ENCODE measurements at regions not wholly inside any gene's neighbourhood (a gene's known extent, or its start where the extent isn't known, plus 50 kb on each side); places are given as distances from the start of the nearest gene placed in this dataset.

- Mint-ChIP-seq H3K9me3 (peaks cover 15% of the 10 kb centered on the region), H3K36me3 (ENCODE audit: low read depth) (peaks cover 16% of the 10 kb centered on the region; the same call in 1 of the 2 replicates), H3K27me3 (ENCODE audit: insufficient read depth) (peaks cover 4% of the 10 kb centered on the region; the same call in 1 of the 2 replicates), H3K4me3 (no peak overlapping the region), H3K4me1 (ENCODE audit: low read depth) (peaks cover 5% of the 10 kb centered on the region; the same call in 1 of the 2 replicates), H3K27ac (no peak overlapping the region)
- DNase-seq = no peak
- TF ChIP-seq, protein P1, sequence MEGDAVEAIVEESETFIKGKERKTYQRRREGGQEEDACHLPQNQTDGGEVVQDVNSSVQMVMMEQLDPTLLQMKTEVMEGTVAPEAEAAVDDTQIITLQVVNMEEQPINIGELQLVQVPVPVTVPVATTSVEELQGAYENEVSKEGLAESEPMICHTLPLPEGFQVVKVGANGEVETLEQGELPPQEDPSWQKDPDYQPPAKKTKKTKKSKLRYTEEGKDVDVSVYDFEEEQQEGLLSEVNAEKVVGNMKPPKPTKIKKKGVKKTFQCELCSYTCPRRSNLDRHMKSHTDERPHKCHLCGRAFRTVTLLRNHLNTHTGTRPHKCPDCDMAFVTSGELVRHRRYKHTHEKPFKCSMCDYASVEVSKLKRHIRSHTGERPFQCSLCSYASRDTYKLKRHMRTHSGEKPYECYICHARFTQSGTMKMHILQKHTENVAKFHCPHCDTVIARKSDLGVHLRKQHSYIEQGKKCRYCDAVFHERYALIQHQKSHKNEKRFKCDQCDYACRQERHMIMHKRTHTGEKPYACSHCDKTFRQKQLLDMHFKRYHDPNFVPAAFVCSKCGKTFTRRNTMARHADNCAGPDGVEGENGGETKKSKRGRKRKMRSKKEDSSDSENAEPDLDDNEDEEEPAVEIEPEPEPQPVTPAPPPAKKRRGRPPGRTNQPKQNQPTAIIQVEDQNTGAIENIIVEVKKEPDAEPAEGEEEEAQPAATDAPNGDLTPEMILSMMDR (IDR thresholded peaks at IDR 0.05) = no peak
These were observed 95.5 kb upstream of the IVNS1ABP start for GRCh38 chr1:185412385-185413087.

DNA sequence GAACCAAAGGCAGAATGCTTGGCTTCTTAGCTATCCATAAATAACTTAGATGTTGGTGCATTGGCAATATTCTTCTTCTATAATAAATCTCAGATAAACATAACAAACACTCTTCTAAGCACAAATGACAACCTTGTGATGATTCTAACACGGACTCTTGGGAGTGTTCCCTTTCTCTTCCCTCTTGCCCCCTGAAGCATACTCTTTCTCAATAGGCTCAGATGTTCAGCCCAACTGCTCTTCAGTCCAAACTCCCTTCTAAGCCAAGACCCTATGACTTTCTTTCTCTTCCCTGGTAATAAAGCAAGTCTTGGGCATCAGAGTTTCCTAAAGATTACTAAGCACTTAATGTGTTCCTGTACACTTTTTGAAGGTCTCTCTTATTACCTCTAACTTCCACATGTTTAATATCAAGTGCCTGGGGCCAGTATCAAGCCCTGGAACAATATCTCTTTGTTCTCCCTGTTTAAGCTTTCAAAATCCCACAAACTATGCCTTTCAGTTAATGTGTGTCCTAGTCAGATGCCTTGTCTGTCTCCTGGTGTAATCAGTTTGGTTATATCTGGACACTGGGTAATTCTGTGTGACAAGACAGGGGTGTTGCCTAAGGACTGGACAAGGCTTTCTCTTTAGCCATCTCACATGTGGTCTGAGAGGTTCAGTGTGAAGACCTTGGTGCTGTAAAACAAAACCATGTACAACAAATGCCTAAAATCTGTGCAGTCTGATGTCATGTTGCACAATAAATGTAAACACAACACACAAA, 92.9 kb upstream of the IVNS1ABP start:
- H3K27ac Mint-ChIP-seq = no peak overlapping the region
- TF ChIP-seq, protein P1 (IDR thresholded peaks at IDR 0.05) = no peak
- DNase-seq = no peak
- H3K27me3 Mint-ChIP-seq (ENCODE audit: insufficient read depth) = peaks cover 7% of the 10 kb centered on the region
- peaks cover 16% of the 10 kb centered on the region; the same call in 1 of the 2 replicates for H3K36me3 Mint-ChIP-seq (ENCODE audit: low read depth)
- no peak overlapping the region for H3K4me3 Mint-ChIP-seq
- peaks cover 21% of the 10 kb centered on the region for H3K9me3 Mint-ChIP-seq
- peaks cover 8% of the 10 kb centered on the region for H3K4me1 Mint-ChIP-seq (ENCODE audit: low read depth)

DNA sequence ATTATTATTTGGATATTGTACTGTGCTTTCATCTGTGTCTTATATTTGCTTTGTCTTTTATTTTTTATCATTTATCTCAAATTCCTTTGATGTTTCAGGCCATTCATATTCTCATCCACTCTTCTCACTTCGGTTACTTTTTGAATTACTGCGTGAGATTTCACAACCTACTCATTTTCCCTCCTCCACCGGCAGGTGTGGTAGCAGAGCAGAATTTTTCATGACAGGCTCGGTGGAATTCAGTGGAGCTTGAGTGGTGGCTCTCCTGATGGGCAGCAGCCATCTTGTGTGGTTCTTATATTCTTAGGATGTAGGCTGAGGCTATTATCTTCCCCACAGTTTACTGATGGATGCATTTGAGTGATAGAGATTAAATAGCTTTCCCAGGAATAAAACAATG, 92.3 kb upstream of the IVNS1ABP start:
- TF ChIP-seq, protein P1 (IDR thresholded peaks at IDR 0.05) = no peak
- Mint-ChIP-seq H3K4me1 (ENCODE audit: low read depth) (peaks cover 14% of the 10 kb centered on the region), H3K27ac (no peak overlapping the region), H3K27me3 (ENCODE audit: insufficient read depth) (peaks cover 7% of the 10 kb centered on the region), H3K9me3 (peaks cover 21% of the 10 kb centered on the region), H3K36me3 (ENCODE audit: low read depth) (peaks cover 16% of the 10 kb centered on the region; the same call in 1 of the 2 replicates), H3K4me3 (no peak overlapping the region)
- no peak for DNase-seq

DNA sequence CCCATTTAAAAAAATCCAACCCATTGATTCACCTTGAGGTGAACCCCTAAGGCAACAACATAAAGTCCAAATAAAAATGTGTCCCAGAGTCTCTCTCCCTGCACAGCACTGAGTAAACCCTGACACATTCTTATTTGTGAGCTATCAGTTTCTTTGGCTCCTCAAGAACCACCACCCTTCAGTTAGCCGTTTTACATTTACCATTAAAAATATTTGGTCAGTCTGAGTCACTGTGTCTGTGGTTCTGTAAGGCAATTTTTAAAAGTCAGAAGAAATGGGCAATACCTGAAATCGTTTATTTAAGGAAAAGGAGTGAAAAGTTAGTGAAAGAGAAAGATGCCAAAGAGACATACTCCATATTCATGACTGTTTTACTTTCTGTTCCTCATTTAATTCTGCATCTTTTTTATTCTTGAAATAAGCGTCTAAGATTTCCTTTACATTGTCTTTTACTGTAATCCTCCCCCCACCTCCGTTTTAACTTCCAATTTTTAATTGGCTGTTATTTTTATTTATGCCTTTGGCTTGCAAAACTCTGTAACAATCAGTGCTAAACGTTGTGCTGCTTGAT, 91.7 kb upstream of the IVNS1ABP start:
- peak; percentile 5 for DNase-seq
- peaks cover 17% of the 10 kb centered on the region for H3K4me1 Mint-ChIP-seq (ENCODE audit: low read depth)
- TF ChIP-seq, protein P1 (IDR thresholded peaks at IDR 0.05) = no peak
- peaks cover 21% of the 10 kb centered on the region for H3K9me3 Mint-ChIP-seq
- no peak overlapping the region for H3K27ac Mint-ChIP-seq
- H3K4me3 Mint-ChIP-seq = peak overlapping the region; percentile 32; the same call in 1 of the 2 replicates
- H3K36me3 Mint-ChIP-seq (ENCODE audit: low read depth) = peaks cover 16% of the 10 kb centered on the region; the same call in 1 of the 2 replicates
- H3K27me3 Mint-ChIP-seq (ENCODE audit: insufficient read depth) = peaks cover 7% of the 10 kb centered on the region

DNA sequence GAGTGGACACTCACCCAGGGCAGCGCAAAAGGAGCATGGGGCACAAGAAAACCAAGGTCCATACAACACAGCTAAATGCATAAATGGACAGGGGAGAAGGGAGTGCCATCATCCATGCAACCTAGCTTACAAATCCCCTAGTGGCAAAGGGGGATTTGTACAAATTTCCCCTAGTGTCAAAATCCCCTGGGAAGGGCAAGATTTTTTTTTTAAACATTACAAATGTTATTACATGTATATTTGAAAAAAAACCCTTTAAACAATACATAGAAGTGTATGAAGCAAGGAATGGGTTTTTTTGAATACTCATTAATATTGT, 89.6 kb upstream of the IVNS1ABP start:
- peaks cover 25% of the 10 kb centered on the region for H3K4me1 Mint-ChIP-seq (ENCODE audit: low read depth)
- H3K27ac Mint-ChIP-seq = no peak overlapping the region
- TF ChIP-seq, protein P1 (IDR thresholded peaks at IDR 0.05) = no peak
- H3K9me3 Mint-ChIP-seq = peaks cover 21% of the 10 kb centered on the region
- peaks cover 7% of the 10 kb centered on the region for H3K27me3 Mint-ChIP-seq (ENCODE audit: insufficient read depth)
- peaks cover 16% of the 10 kb centered on the region; the same call in 1 of the 2 replicates for H3K36me3 Mint-ChIP-seq (ENCODE audit: low read depth)
- no peak for DNase-seq
- no peak overlapping the region for H3K4me3 Mint-ChIP-seq

Data from HFFc6 (cell line).